Thyroid gland (tissue), 4 donors: ENCODE measurements at regions not wholly inside any gene's neighbourhood (a gene's known extent, or its start where the extent isn't known, plus 50 kb on each side); places are given as distances from the start of the nearest gene placed in this dataset.

Experiments
- POLR2A ChIP-seq, 2 donors: fragments of 450-650 bp; IDR thresholded peaks; one replicate each; pipeline ENCODE4 v1.6.1; 2017; ENCODE audit warnings: antibody characterized with exemption in 2 of 2, mild to moderate bottlenecking in 2 of 2, moderate library complexity in 1 of 2
- TF ChIP-seq, protein P1 (sequence below), 6 experiments: fragments of 200-600 bp in 3 of 6; fragments of 450-650 bp in 3 of 6; sonication (generic) in 3 of 6; IDR thresholded peaks; one replicate each; pipeline ENCODE4 v1.5.1; 2016 to 2019; ENCODE audit warnings: antibody characterized with exemption in 6 of 6, mild to moderate bottlenecking in 2 of 6, inconsistent platforms in 1 of 6, moderate library complexity in 1 of 6

DNA sequence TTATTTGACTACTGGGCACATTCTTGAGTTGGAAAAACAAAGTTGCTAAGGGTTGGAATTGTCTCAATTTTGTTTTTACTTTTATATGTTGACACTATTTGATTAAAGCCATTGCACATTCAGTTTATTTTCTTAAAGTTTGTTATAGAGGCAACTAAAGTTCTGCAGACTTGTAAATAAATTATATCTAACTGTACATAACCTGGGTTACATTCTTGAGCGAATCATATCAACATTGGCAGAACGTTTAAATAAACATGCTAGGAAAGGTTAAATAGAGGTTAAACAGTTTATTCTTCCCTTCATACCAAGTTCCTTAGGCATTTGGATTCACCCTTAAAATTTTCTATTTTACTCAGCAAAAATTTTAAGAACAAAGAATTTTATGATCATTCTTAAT, 74.5 kb downstream of the UCHL1 start:
- TF ChIP-seq, protein P1, sequence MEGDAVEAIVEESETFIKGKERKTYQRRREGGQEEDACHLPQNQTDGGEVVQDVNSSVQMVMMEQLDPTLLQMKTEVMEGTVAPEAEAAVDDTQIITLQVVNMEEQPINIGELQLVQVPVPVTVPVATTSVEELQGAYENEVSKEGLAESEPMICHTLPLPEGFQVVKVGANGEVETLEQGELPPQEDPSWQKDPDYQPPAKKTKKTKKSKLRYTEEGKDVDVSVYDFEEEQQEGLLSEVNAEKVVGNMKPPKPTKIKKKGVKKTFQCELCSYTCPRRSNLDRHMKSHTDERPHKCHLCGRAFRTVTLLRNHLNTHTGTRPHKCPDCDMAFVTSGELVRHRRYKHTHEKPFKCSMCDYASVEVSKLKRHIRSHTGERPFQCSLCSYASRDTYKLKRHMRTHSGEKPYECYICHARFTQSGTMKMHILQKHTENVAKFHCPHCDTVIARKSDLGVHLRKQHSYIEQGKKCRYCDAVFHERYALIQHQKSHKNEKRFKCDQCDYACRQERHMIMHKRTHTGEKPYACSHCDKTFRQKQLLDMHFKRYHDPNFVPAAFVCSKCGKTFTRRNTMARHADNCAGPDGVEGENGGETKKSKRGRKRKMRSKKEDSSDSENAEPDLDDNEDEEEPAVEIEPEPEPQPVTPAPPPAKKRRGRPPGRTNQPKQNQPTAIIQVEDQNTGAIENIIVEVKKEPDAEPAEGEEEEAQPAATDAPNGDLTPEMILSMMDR (IDR thresholded peaks at IDR 0.05), result no peak
- TF ChIP-seq POLR2A (IDR thresholded peaks at IDR 0.05), result no peak
